SK-N-SH treated with all-trans-retinoic acid at 6 μM for 48 hours (cell line): ENCODE measurements at regions not wholly inside any gene's neighbourhood (a gene's known extent, or its start where the extent isn't known, plus 50 kb on each side); places are given as distances from the start of the nearest gene placed in this dataset.

Experiments used
- CSDC2 ChIP-seq: fragments of 250-450 bp; sonication (Bioruptor Pico); IDR thresholded peaks from 2 replicates; pipeline ENCODE4 v1.5.0; 2020; ENCODE audit warnings: mild to moderate bottlenecking, moderate library complexity
- CSRNP3 ChIP-seq: fragments of 250-450 bp; sonication (Bioruptor Pico); IDR thresholded peaks from 2 replicates; pipeline ENCODE4 v1.5.1; 2021; ENCODE audit warnings: mild to moderate bottlenecking, moderate library complexity
- ESRRG ChIP-seq: fragments of 250-450 bp; sonication (Bioruptor Pico); IDR thresholded peaks from 2 replicates; pipeline ENCODE4 v1.6.1; 2021; ENCODE audit warnings: mild to moderate bottlenecking
- GLIS3 ChIP-seq: fragments of 250-450 bp; sonication (Bioruptor Pico); IDR thresholded peaks from 2 replicates; pipeline ENCODE4 v1.5.0; 2020; ENCODE audit warnings: mild to moderate bottlenecking, moderate library complexity
- RARB ChIP-seq: fragments of 250-450 bp; sonication (Bioruptor Pico); IDR thresholded peaks from 2 replicates; pipeline ENCODE4 v1.8.0; 2021; ENCODE audit warnings: mild to moderate bottlenecking, moderate library complexity
- TOX ChIP-seq: fragments of 250-450 bp; sonication (Bioruptor Pico); IDR thresholded peaks from 2 replicates; pipeline ENCODE4 v1.8.0; 2021; ENCODE audit warnings: mild to moderate bottlenecking, moderate library complexity, borderline replicate concordance
- ZFP30 ChIP-seq: fragments of 450-650 bp; formaldehyde crosslinking; IDR thresholded peaks from 2 replicates; pipeline ENCODE4 v1.5.0; 2022; ENCODE audit warnings: mild to moderate bottlenecking, moderate library complexity
- ZNF70 ChIP-seq: fragments of 450-650 bp; formaldehyde crosslinking; IDR thresholded peaks from 2 replicates; pipeline ENCODE4 v1.5.0; 2020; ENCODE audit warnings: mild to moderate bottlenecking, moderate library complexity
- ZNF8 ChIP-seq: fragments of 450-650 bp; formaldehyde crosslinking; IDR thresholded peaks from 2 replicates; pipeline ENCODE4 v1.5.0; 2020; ENCODE audit warnings: mild to moderate bottlenecking, moderate library complexity

- TF ChIP-seq TOX (CRISPR knock-in tag) (no peak), ZFP30 (CRISPR knock-in tag) (no peak), CSRNP3 (CRISPR knock-in tag) (no peak), ZNF70 (CRISPR knock-in tag) (no peak), CSDC2 (CRISPR knock-in tag) (no peak), ZNF8 (CRISPR knock-in tag) (no peak), RARB (CRISPR knock-in tag) (no peak), GLIS3 (CRISPR knock-in tag) (no peak), ESRRG (CRISPR knock-in tag) (no peak)
Observed at GRCh38 chr16:7763111-7763510, 430.5 kb downstream of the RBFOX1 start.
